ENCODE measurements at regions not wholly inside any gene's neighbourhood (a gene's known extent, or its start where the extent isn't known, plus 50 kb on each side); places are given as distances from the start of the nearest gene placed in this dataset.

DNA sequence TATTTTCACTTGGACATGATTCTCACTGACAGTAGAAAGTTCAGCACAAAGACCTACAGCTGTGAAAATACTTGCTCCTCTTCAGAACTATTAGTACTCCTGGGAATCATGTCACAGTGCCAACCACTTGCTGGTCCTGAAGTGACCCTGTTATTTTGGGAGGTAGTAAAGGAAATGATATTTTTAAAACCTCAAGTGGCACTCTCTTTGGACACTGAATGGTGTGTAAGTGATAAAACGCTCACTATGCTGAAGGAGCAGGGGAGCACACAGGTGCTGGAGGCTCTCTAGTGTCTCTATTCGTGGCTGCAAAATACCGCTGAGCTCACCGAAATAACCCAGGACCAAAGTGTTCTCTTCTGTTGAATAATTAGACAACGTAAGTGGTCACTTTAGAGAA lies 76.9 kb upstream of the SPATA31D4 start:
- TF ChIP-seq TAF1 (IDR thresholded peaks at IDR 0.05; ENCODE audit: borderline replicate concordance, insufficient read depth, low read length) (no peak), POLR2AphosphoS5 (IDR thresholded peaks at IDR 0.05; ENCODE audit: low read depth, low read length) (no peak), SIN3A (IDR thresholded peaks at IDR 0.05; ENCODE audit: borderline replicate concordance, insufficient read depth, low read length) (no peak)
- TF ChIP-seq, protein P1, sequence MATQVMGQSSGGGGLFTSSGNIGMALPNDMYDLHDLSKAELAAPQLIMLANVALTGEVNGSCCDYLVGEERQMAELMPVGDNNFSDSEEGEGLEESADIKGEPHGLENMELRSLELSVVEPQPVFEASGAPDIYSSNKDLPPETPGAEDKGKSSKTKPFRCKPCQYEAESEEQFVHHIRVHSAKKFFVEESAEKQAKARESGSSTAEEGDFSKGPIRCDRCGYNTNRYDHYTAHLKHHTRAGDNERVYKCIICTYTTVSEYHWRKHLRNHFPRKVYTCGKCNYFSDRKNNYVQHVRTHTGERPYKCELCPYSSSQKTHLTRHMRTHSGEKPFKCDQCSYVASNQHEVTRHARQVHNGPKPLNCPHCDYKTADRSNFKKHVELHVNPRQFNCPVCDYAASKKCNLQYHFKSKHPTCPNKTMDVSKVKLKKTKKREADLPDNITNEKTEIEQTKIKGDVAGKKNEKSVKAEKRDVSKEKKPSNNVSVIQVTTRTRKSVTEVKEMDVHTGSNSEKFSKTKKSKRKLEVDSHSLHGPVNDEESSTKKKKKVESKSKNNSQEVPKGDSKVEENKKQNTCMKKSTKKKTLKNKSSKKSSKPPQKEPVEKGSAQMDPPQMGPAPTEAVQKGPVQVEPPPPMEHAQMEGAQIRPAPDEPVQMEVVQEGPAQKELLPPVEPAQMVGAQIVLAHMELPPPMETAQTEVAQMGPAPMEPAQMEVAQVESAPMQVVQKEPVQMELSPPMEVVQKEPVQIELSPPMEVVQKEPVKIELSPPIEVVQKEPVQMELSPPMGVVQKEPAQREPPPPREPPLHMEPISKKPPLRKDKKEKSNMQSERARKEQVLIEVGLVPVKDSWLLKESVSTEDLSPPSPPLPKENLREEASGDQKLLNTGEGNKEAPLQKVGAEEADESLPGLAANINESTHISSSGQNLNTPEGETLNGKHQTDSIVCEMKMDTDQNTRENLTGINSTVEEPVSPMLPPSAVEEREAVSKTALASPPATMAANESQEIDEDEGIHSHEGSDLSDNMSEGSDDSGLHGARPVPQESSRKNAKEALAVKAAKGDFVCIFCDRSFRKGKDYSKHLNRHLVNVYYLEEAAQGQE (IDR thresholded peaks at IDR 0.05; ENCODE audit: insufficient read depth in 1 of 2, low read depth in 2 of 2, low read length in 2 of 2) = no peak
